HCEC 1CT (cell line): ENCODE measurements at regions not wholly inside any gene's neighbourhood (a gene's known extent, or its start where the extent isn't known, plus 50 kb on each side); places are given as distances from the start of the nearest gene placed in this dataset.
"Not testable (repeated sequence)": the region's sequence is repeated elsewhere in the genome, so short reads cannot be mapped to it uniquely, and the experiment has no call there.

Experiments
- DNase-seq: peaks from one replicate; pipeline ENCODE4 v3.0.0-alpha.2; 2017

DNA sequence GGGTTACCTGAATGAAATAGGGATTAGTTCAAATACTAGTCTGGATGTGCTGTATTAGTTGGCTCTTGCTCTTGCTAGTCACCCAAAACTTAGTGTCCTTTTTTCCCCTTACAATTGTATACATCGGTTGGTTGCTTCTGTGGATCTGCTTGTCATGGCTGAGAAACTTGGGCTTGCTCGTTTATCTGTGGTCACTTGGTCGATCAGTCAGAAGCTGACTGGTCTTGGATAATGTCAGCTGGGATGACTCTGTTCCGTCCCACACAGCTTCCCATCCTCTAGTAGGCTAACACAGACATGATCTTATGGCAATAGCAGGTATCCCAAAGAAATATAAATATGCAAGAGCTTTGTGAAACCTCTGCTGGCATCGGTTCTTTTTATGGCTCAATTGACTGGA lies 807.4 kb downstream of the MAT2B start:
- no peak for DNase-seq

DNA sequence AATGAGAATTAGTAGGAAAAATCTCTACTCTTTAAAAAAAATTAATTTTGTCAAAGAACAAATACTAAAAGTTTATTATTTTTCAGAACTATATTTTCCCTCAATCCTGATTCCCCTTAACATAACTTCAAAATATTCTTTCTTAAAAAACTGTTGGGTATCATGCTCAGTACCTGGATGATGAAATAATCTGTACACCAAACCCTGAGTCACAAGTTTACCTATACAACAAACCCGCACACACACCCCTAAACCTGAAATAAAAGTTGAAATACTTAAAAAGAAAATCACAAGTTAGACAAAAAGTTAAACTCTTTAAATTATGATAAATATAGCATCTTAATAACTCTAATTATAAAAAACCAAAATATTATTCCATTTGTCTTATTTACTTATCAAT lies 812.3 kb downstream of the MAT2B start:
- no peak for DNase-seq

DNA sequence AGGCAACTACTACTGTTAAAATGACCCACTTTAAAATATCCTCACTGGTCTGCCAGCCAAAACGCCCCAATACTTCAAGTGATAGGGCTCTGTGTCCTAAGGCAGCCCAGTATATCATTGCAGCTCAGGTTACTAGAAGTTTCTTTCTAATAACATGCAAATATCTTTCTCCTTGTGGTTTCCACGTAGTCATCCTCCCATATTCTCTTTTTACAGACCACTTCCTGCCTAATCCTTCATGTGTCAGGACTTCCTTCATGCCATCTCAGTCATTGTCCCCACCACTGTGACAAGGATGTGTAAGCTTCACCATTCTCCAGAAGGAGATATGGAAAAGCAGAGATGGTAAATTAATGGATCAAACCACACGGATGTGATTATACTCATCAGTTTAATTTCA lies 813.7 kb downstream of the MAT2B start:
- DNase-seq: no peak

DNA sequence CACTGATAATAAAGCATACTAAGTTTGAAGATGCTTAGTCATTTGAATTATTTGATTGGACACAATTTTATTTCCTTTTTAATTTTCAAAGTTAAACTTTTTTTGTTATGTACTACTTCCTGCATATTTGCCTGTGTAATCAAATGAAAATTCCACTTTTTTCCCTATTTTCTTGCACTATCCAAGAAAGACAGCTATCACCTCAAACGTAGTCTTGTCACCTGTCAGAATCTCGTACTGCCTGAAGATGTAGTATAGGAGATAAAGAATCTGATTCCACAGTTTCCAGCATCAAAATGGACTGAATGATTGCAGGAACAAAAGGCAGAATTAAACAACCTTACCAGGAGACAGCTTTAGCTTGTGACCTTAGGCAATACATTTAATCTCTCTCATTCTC lies 818.8 kb downstream of the MAT2B start:
- no peak for DNase-seq

DNA sequence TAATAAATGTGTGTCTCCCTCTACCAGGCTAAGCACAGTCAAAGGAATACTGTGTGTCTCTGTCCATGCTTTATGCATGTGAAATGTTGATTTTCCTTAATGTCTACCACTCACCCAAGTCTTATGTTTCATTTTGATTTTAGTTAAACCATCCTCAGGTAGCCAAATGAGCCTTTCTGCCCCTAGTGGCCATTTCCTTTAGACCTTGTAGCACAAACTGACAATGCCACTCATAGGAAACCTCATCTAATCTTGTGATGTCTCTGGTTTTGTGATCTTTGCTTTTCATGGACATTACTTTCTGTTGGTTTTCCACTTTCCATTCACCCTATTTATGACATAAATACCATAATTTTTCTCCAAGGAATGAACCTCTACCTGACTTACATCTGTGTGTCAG lies 820.8 kb downstream of the MAT2B start:
- no peak for DNase-seq

DNA sequence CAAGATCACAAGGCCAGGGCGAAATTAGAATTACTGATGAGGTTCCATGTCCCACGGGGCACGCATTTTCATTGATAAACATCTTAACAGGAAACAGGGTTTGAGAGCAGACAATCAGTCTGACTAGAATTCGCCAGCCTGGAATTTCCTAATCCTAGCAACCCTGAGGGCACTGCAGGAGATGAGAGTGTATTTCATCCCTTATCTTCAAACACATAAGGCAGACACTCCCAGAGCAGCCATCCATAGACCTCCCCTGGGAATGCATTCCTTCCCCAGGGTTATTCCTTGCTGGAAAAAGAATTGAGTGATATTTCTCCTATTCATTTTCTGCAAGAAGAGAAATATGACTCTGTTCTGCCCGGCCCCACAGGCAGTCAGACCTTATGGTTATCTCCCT lies 821.7 kb downstream of the MAT2B start:
- not testable (repeated sequence) for DNase-seq

DNA sequence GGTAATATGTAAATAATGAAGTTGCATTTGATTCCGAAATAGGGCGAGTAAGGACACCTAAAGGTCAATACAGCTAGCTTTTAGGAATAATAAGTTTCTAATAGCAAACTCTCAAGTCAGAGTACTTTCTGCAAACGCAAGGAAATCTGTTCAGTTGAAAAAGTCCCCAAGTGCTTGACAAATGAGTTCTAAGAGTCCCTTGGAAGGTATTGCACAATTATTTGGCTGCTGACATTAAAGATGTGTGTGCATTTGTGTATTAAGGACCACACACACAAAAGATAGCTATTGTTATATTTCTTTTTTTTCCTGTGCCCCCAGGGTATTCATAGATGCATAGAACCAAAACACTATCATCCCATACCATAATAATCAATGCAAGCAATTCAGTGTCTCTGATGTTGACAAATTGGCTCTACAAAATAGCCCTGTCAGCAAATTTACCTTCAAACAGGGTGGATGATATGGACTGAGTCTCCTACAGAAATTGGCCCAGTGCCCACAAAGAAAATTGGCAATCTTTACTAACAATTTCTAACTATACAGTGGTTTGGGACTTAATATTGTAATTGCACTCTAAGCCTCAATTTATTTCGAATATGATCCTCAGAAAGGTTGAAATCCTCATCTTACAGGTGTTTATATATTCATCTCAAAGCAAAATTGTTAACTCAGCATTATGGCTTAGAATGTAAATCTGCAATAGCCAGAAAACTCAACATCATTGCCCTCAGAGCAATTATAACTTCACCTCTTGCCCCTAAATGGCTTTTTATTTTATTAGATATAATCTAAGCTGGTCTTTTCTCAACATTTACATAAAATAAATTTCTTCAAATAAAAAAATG lies 827.2 kb downstream of the MAT2B start:
- no peak for DNase-seq

DNA sequence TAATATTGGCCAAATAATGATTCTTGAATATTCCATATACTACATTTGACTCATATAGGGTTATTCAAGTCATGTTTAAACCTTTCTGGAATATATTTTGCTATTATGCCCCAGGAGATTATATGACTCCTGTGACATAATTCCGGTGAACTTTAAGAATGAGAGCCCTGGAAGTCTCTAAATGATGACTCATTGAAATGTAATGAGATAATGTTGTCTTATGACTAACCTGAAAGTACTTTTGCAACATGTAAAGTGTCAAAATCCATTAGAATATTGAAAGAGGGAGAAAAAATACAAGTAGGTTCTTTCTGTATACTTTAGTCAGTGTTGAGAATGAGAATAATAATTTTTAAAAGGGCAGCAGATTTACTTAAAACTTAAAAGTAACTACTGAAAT lies 830.4 kb downstream of the MAT2B start:
- peak; percentile 84 for DNase-seq

DNA sequence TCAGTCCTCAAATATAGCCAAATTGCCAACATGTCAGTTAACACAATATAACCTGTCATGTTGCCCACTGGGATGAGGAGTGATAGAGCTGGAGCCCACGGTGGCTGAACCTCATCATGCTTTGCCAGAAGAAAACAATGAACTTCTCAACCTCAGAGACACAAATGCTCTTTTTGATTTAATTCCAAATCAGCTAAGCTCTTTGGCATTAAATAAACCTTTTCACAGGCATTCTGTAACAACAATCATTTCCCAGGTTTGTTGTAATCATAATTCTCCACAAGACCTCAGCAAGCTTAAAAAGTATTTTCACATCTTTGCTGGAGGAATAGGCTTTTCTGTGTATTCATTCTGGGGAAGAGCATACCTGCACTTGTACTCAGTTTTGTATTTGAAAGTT lies 830.9 kb downstream of the MAT2B start:
- DNase-seq: no peak

DNA sequence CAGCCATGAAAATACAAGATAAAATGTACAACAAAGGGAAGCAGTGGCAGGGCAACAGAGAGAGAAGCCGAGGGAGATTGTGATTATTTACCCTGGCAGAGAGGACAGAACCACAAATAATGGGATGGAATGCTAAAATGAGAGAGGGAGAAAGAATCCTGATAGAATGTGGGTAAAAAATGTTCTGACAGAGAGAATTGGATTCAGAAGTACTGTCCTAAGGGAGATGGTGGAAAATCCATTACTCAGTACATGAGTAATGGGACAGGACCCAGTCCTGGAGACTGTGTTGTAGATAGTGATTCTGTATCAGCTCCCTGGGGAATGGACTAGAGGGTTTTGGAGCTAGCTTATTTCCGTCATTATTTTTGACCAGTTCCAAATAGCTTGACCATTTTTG lies 831.5 kb downstream of the MAT2B start:
- DNase-seq: peak; percentile 7

DNA sequence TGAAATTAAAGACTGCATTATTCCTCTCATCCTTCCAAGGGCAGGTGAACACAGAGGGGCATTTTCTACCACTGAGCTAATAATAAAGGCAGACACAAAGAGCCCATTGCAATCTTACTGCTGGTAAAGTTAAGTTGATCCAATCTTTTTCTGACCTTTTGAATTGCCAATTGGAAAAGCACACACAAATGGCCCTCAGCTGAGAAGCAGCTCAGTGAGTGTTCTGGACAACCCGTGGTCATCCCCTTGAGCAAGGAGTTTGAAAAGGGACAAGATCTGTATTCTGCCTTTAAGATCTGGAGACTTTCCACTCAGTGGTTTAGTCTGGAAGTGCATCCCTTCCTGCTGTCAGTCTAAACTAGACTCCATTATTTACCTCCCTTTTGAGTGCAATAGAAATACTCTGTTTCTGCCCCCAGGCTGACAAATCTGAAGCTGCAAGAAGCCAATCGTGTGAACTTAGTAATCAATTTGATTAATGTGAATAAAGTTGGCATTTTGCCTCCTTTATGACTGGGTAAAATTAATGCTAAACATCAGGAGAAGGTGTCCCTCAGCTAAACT lies 835.7 kb downstream of the MAT2B start:
- DNase-seq: peak; percentile 4

DNA sequence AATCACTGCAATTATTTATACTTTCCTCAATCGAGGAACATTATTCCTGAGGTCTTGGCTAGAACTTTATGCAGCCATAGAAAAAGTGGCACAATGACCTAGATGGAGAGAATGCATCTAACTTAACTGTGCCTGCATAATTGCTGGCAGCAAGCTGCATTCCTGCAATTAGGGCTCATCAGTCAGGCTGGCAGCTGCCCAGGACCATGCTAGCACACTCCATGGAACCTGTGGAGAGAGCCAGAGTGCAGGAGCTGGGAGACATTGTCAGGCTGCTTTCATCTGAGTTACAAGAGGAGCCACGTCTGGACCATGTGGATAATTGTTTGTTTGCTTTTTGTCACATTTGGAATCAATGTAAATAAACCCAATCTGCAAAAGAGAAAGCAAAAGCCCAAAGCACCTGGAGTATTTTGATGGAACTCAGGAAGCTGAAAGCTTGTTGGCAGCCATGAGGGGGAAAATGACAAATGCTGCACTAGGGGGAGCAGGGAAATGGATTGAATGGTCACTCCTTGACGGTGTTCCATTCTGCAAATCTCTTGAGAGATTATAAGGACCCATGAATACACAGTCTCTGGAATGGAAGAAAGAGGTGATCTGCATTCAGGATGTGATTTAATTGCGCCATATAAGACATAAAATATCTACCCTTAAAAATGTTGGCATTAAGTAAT lies 839.9 kb downstream of the MAT2B start:
- DNase-seq: peak; percentile 47

DNA sequence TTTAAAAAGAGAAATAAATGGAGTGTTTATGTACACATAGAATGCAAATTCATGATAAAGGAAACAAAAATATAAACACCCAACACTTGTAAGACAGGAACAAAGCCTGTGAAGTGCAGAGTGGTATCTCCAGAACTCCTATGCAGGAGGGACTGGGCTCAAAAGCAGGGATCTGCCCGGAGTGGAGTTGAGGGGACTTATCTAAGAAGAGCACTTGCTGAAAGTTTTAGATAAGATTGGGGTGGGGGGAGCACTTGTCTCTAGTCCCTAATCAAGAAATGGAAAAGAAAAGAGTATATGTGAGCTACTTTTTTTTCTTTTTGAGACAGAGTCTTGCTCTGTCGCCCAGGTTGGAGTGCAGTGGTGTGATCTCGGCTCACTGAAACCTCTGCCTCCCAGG lies 840.4 kb downstream of the MAT2B start:
- no peak for DNase-seq

DNA sequence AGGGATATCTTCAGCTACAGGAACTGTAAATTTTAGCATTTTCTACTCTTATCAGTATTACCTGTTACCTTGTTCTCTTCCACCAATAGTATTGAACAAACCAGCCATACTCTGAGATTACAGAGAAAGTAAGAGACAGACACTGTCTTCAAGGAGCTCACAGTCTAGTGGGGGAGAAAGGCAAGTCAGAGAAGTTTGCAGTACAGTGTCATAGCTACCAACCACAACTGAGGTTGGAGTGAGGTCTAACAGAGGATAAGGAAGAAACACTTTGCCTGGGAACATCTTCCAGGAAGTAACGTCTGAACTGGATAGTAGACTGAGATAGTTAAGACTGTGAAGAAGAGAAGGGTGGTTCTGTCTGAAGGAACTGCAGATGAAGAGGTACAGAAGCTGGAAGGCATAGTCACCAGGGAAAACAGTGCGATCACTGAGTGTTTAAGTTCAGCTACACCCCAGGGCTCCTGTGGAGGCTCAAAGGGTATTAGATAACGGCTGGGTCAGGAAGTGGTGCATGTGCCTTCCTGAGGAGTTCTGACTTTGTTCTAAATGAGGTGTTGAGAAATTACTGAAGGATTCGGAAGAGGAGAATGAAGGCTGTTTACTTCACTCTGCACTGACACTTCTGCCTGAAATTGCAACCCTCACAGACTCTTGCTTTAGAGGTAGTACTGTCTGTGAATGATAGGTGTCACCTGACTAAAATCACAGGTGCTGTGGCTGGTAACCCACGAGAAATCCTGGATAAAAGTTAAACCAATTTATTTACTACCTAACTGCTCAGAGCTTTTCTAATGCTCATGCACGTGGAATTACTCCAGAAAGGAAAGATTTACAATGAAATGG lies 841.6 kb downstream of the MAT2B start:
- no peak for DNase-seq

DNA sequence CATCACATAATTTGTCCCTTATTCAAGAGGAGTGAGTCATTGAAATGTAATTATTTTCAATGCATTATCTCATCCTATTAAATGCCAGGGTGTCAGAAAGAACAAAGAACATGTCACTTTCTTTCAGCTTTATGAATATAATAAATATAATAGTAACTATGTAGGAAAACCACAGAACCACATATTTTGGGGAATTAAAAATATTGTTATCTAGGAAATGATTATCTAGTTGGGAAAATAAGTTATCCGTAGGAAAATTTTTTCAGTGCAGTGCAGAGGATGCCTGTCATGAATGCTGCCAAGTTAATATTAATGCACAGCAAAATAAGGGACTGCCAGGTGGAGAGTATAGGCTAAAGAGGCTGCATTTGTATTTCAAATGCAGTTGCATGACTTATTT lies 844.8 kb downstream of the MAT2B start:
- DNase-seq: no peak

DNA sequence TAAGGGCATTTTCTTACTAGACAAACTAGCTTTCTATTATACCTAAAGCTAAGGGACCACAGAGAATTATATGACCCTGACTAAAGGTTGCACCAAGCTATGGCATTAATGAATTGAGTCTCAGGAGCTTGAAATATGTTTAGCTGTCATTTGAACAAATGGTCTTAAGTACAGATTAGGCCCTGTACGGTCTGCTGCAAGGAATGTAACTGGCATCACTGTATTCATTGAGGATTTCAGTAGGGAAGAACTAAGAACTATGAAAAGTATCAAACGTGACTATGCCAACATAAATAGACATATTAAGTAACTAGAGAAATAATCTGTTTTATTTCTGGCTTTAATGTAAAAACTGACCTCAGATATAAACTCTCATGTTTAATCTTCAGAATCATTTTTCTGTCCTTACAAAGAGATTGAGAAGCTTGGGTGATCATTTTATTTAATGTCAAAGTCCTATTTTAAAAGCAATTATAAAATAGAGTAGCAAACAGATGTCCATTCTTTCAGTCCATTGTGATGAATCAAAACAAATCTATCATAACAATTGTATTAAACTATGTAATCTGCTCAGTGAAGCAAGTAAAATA lies 845.9 kb downstream of the MAT2B start:
- no peak for DNase-seq

DNA sequence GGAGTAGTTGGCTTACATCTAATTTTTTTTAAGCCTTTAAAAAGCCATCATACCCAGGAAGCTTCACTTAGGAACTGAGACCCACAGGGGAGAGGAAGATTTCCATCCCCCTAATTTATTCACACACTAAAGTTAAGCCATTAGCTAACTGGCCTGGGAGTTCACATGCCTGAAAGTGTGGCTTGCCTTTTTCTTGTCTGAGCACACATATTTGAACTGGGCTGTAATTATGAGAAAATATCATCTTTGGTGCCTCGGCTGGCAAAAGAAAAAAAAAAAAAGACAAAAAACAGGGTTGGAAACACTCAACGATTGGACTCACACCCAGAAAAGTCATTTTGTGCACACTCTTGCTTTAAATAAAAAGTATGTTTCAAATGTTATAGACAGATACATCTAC lies 847.3 kb downstream of the MAT2B start:
- DNase-seq: no peak

DNA sequence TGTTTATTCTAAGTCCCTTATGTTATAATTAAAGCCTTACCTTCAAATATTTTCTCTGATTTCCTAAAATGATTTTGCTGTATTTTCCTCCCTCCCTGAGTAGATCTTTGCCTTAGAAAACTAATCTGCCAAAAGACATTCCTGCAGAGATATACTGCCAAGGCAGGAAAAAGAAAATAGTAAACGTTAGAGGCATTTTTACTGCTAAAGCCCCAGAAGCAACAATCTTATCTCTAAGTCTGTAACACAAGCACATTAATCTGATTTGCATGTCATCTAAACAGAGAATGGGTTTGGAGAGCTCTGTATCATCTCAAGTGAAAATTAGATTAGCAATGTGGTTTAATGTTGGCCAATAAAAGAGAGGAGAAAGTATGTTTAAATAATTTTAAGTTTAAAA lies 847.7 kb downstream of the MAT2B start:
- DNase-seq: no peak

DNA sequence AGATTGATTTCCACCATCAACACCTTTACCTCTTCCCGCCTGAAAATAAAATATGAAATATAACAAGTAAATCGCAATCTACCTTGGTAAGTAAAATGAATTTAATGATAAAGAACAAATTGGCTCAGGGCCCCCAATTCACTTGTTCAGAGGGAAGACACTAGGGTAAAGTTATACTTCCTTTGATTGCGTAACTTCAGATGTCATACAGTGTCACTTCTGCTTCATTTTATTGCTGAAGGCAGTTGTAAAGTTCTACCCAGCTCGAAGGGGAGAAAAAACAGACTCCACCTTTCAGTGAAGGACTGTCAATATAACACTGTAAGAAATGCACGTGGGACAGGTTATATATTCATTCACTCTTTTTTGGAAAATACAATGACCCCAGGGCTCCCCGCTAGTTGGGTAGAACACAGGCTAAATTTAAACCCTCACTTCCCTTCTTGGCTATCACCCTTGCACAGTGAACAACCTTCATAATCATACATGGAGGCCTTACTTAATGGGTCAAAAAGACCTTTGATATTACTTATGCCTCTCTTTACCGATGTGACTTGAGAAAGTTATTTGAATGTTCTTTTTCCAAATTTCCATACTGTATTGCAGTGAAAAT lies 848.8 kb downstream of the MAT2B start:
- no peak for DNase-seq

DNA sequence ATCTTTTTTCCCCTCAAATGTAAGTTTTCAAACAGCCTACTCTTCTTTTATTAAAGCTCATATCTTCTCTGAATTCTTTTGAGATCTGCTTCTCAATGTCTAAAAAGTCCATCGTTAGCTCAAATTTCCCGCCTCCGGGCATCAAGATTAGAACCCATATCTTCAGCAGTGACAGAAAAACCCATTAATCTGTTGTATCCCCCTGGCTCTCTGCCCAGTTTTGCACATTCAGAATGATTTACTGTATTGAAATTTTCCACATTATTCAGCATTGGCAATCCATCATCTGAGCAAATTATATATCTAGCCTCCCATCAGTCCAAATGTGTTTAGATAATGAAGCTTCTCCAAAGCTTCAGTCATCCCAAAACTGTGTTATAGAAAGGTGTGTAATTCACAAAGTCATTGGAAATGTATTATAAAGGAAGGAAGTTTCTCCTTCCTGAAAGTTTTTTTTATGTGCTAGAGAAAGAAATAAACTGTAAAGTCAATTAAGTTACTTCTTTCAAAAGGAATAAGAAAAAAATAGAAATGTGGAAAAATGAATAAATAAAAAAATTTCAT lies 849.9 kb downstream of the MAT2B start:
- DNase-seq: no peak

DNA sequence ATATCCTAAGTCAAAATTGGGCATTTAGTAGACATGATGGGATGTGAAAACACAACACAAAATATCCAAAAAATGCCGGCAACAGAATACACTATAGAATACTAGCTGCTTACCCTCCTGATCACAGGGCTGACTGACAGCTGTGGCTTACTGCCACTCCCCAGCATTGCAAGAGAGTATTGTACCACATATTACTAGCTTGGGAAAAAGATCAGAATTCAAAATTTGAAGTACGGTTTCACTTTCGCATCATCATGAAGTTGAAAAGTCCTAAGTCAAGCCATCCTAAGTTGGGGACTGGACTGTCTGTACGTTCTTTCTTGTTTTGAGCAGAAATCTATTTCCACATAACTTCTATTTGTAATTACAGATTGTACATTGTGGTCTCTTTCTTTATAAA lies 851.4 kb downstream of the MAT2B start:
- no peak for DNase-seq

DNA sequence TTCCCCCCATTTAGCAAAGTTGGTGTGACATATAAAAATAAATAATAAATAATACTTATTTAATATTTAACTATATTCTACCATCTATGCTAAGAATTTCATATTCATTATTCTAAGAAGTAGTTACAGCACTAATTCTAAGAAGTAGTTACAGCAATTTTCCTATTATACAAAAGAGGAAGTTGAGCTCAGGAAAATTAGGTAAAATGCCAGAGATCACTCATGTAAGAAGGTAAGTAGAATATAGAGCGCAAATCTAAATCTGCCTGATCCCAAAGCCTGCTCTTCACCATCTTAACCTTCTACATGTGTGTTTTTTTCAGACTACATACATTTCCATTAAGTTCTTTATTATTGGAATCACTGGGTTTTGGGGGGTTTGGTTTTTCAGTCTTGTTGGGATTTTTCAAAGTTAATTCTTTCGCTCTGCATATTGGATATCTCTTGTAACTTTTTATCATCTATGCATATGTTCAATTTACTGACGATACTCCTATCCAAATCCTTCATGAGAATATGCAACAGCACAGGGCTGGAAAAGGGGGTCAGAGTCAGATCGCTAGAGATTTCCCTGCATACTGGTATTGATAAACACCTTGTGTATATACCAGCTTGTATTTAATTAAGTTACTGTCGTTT lies 852.1 kb downstream of the MAT2B start:
- no peak for DNase-seq
